ENCODE measurements at regions not wholly inside any gene's neighbourhood (a gene's known extent, or its start where the extent isn't known, plus 50 kb on each side); places are given as distances from the start of the nearest gene placed in this dataset.

DNA sequence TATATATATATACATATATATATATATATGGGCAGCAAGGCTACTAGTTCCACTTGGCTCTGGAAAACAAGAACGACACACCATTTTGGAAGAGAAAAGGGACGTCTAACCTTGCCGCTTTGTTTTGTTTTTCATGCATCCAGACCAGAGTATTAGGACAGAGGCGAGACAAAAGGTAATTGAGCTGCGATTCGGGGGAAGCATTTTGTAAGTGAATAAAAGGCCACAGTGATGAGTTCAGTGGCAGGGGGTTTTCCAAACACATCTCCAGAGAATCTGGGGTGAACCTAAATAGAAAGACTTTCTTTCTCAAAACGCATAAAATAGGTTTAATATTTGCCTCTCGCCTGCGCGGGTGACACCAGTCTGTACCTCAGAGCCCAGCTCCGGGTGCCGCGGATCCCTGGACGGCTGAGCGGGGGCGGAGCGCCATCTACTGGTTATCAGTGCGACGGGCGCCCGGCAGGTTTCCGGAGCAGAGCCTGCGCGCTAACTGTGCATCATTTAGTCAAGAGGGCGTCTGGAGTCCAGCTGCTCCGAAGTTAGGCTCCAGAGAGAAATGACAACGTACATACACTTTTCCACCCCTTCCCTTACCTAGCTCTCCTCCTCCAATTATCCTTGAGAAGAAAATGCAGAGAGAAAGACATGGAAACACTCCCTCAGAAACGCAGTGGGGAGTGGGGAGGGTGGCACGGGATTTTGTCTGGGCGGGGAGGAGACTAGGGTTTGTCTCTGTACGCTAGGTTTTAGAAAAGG, 262.3 kb downstream of the TBC1D4 start (continued):
- TF ChIP-seq, protein P1, sequence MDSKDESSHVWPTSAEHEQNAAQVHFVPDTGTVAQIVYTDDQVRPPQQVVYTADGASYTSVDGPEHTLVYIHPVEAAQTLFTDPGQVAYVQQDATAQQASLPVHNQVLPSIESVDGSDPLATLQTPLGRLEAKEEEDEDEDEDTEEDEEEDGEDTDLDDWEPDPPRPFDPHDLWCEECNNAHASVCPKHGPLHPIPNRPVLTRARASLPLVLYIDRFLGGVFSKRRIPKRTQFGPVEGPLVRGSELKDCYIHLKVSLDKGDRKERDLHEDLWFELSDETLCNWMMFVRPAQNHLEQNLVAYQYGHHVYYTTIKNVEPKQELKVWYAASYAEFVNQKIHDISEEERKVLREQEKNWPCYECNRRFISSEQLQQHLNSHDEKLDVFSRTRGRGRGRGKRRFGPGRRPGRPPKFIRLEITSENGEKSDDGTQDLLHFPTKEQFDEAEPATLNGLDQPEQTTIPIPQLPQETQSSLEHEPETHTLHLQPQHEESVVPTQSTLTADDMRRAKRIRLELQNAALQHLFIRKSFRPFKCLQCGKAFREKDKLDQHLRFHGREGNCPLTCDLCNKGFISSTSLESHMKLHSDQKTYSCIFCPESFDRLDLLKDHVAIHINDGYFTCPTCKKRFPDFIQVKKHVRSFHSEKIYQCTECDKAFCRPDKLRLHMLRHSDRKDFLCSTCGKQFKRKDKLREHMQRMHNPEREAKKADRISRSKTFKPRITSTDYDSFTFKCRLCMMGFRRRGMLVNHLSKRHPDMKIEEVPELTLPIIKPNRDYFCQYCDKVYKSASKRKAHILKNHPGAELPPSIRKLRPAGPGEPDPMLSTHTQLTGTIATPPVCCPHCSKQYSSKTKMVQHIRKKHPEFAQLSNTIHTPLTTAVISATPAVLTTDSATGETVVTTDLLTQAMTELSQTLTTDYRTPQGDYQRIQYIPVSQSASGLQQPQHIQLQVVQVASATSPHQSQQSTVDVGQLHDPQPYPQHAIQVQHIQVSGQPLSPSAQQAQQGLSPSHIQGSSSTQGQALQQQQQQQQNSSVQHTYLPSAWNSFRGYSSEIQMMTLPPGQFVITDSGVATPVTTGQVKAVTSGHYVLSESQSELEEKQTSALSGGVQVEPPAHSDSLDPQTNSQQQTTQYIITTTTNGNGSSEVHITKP (CRISPR knock-in tag; IDR thresholded peaks at IDR 0.05; ENCODE audit: low read depth) = no peak
- TF ChIP-seq, protein P2, sequence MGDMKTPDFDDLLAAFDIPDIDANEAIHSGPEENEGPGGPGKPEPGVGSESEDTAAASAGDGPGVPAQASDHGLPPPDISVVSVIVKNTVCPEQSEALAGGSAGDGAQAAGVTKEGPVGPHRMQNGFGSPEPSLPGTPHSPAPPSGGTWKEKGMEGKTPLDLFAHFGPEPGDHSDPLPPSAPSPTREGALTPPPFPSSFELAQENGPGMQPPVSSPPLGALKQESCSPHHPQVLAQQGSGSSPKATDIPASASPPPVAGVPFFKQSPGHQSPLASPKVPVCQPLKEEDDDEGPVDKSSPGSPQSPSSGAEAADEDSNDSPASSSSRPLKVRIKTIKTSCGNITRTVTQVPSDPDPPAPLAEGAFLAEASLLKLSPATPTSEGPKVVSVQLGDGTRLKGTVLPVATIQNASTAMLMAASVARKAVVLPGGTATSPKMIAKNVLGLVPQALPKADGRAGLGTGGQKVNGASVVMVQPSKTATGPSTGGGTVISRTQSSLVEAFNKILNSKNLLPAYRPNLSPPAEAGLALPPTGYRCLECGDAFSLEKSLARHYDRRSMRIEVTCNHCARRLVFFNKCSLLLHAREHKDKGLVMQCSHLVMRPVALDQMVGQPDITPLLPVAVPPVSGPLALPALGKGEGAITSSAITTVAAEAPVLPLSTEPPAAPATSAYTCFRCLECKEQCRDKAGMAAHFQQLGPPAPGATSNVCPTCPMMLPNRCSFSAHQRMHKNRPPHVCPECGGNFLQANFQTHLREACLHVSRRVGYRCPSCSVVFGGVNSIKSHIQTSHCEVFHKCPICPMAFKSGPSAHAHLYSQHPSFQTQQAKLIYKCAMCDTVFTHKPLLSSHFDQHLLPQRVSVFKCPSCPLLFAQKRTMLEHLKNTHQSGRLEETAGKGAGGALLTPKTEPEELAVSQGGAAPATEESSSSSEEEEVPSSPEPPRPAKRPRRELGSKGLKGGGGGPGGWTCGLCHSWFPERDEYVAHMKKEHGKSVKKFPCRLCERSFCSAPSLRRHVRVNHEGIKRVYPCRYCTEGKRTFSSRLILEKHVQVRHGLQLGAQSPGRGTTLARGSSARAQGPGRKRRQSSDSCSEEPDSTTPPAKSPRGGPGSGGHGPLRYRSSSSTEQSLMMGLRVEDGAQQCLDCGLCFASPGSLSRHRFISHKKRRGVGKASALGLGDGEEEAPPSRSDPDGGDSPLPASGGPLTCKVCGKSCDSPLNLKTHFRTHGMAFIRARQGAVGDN (CRISPR knock-in tag; IDR thresholded peaks at IDR 0.05) = peak; percentile 23; the same call in 1 of the 2 replicates
- TF ChIP-seq, protein P3, sequence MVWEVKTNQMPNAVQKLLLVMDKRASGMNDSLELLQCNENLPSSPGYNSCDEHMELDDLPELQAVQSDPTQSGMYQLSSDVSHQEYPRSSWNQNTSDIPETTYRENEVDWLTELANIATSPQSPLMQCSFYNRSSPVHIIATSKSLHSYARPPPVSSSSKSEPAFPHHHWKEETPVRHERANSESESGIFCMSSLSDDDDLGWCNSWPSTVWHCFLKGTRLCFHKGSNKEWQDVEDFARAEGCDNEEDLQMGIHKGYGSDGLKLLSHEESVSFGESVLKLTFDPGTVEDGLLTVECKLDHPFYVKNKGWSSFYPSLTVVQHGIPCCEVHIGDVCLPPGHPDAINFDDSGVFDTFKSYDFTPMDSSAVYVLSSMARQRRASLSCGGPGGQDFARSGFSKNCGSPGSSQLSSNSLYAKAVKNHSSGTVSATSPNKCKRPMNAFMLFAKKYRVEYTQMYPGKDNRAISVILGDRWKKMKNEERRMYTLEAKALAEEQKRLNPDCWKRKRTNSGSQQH (CRISPR knock-in tag; IDR thresholded peaks at IDR 0.05; ENCODE audit: low read depth) = no peak
- no peak for TF ChIP-seq ZNF205 (CRISPR knock-in tag; IDR thresholded peaks at IDR 0.05)
- TF ChIP-seq, protein P4, sequence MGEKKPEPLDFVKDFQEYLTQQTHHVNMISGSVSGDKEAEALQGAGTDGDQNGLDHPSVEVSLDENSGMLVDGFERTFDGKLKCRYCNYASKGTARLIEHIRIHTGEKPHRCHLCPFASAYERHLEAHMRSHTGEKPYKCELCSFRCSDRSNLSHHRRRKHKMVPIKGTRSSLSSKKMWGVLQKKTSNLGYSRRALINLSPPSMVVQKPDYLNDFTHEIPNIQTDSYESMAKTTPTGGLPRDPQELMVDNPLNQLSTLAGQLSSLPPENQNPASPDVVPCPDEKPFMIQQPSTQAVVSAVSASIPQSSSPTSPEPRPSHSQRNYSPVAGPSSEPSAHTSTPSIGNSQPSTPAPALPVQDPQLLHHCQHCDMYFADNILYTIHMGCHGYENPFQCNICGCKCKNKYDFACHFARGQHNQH (CRISPR knock-in tag; IDR thresholded peaks at IDR 0.05) = no peak
- TF ChIP-seq ZNF773 (CRISPR knock-in tag; IDR thresholded peaks at IDR 0.05; ENCODE audit: borderline replicate concordance) = no peak
- peak; percentile 61; the same call in 1 of the 2 replicates for TF ChIP-seq KDM2A (CRISPR knock-in tag; IDR thresholded peaks at IDR 0.05; ENCODE audit: borderline replicate concordance, low read depth)
- no peak for TF ChIP-seq RNF2 (conservative IDR thresholded peaks at IDR 0.05; ENCODE audit: low read depth)
- TF ChIP-seq, protein P5, sequence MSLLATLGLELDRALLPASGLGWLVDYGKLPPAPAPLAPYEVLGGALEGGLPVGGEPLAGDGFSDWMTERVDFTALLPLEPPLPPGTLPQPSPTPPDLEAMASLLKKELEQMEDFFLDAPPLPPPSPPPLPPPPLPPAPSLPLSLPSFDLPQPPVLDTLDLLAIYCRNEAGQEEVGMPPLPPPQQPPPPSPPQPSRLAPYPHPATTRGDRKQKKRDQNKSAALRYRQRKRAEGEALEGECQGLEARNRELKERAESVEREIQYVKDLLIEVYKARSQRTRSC (CRISPR knock-in tag; IDR thresholded peaks at IDR 0.05; ENCODE audit: low read depth) = no peak
- no peak for TF ChIP-seq ZBTB1 (CRISPR knock-in tag; IDR thresholded peaks at IDR 0.05; ENCODE audit: borderline replicate concordance)
- peak; percentile 97 for TF ChIP-seq STAG1 (CRISPR knock-in tag; IDR thresholded peaks at IDR 0.05)
- no peak for TF ChIP-seq ZSCAN21 (CRISPR knock-in tag; IDR thresholded peaks at IDR 0.05; ENCODE audit: borderline replicate concordance)
- no peak for TF ChIP-seq SATB2 (CRISPR knock-in tag; IDR thresholded peaks at IDR 0.05)
- TF ChIP-seq, protein P6, sequence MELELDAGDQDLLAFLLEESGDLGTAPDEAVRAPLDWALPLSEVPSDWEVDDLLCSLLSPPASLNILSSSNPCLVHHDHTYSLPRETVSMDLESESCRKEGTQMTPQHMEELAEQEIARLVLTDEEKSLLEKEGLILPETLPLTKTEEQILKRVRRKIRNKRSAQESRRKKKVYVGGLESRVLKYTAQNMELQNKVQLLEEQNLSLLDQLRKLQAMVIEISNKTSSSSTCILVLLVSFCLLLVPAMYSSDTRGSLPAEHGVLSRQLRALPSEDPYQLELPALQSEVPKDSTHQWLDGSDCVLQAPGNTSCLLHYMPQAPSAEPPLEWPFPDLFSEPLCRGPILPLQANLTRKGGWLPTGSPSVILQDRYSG (CRISPR knock-in tag; IDR thresholded peaks at IDR 0.05) = no peak
- TF ChIP-seq ZNF749 (CRISPR knock-in tag; IDR thresholded peaks at IDR 0.05; ENCODE audit: borderline replicate concordance) = no peak
